ENCODE measurements at regions not wholly inside any gene's neighbourhood (a gene's known extent, or its start where the extent isn't known, plus 50 kb on each side); places are given as distances from the start of the nearest gene placed in this dataset.

- TF ChIP-seq CTCF (IDR thresholded peaks at IDR 0.05; ENCODE audit: control extremely low read depth, extremely low read depth) = no peak
- 85 to 89% methylated on average over 4 of the region's 4 CpGs for WGBS, 2 donors
- Histone ChIP-seq H3K27ac (ENCODE audit: low read depth in 1 of 2, low read length in 1 of 2) (no peak overlapping the region), H3K9me3 (ENCODE audit: control insufficient read depth in 4 of 4, insufficient read depth in 3 of 4, low read length in 3 of 4) (no peaks in the 10 kb centered on the region), H3K36me3 (ENCODE audit: control insufficient read depth in 4 of 4, insufficient read depth in 4 of 4, low read length in 4 of 4) (no peaks in the 10 kb centered on the region), H3K4me3 (no peak overlapping the region), H3K9ac (ENCODE audit: insufficient read depth in 1 of 2, low read length in 2 of 2) (no peak overlapping the region), H3K4me1 (ENCODE audit: control insufficient read depth in 5 of 5, insufficient read depth in 5 of 5, low read length in 5 of 5) (peaks cover 0 to 5% (median 0%) of the 10 kb centered on the region in 5 donors), H3K27me3 (ENCODE audit: control insufficient read depth in 3 of 3, insufficient read depth in 3 of 3, low read length in 2 of 3) (no peaks in the 10 kb centered on the region)
- DNase-seq (no peak), ATAC-seq (ENCODE audit: insufficient read depth, low FRiP score) (no peak)
Measured at GRCh38 chr11:11046781-11047180, 188.9 kb upstream of the ZBED5 start.

- Histone ChIP-seq H3K36me3 (ENCODE audit: control insufficient read depth in 4 of 4, insufficient read depth in 4 of 4, low read length in 4 of 4) (no peaks in the 10 kb centered on the region), H3K9ac (ENCODE audit: insufficient read depth in 1 of 2, low read length in 2 of 2) (no peak overlapping the region), H3K4me3 (no peak overlapping the region), H3K27ac (ENCODE audit: low read depth in 1 of 2, low read length in 1 of 2) (no peak overlapping the region), H3K27me3 (ENCODE audit: control insufficient read depth in 3 of 3, insufficient read depth in 3 of 3, low read length in 2 of 3) (no peaks in the 10 kb centered on the region), H3K4me1 (ENCODE audit: control insufficient read depth in 5 of 5, insufficient read depth in 5 of 5, low read length in 5 of 5) (peaks cover 0 to 7% (median 0%) of the 10 kb centered on the region in 5 donors), H3K9me3 (ENCODE audit: control insufficient read depth in 4 of 4, insufficient read depth in 3 of 4, low read length in 3 of 4) (no peaks in the 10 kb centered on the region)
- no peak for ATAC-seq (ENCODE audit: insufficient read depth, low FRiP score)
- WGBS, 2 donors = 89 to 97% methylated on average over 6 of the region's 6 CpGs
- DNase-seq = no peak
- no peak for TF ChIP-seq CTCF (IDR thresholded peaks at IDR 0.05; ENCODE audit: control extremely low read depth, extremely low read depth)
Measured at GRCh38 chr11:11045156-11045930, 187.5 kb upstream of the ZBED5 start.

GRCh38 chr11:11044137-11044855 is 186.4 kb upstream of the ZBED5 start:
- Histone ChIP-seq H3K4me3 (no peak overlapping the region), H3K27ac (ENCODE audit: low read depth in 1 of 2, low read length in 1 of 2) (no peak overlapping the region), H3K9ac (ENCODE audit: insufficient read depth in 1 of 2, low read length in 2 of 2) (no peak overlapping the region), H3K9me3 (ENCODE audit: control insufficient read depth in 4 of 4, insufficient read depth in 3 of 4, low read length in 3 of 4) (no peaks in the 10 kb centered on the region), H3K27me3 (ENCODE audit: control insufficient read depth in 3 of 3, insufficient read depth in 3 of 3, low read length in 2 of 3) (no peaks in the 10 kb centered on the region), H3K4me1 (ENCODE audit: control insufficient read depth in 5 of 5, insufficient read depth in 5 of 5, low read length in 5 of 5) (peaks cover 0 to 7% (median 0%) of the 10 kb centered on the region in 5 donors), H3K36me3 (ENCODE audit: control insufficient read depth in 4 of 4, insufficient read depth in 4 of 4, low read length in 4 of 4) (no peaks in the 10 kb centered on the region)
- DNase-seq = no peak
- peak; percentile 39 for ATAC-seq (ENCODE audit: insufficient read depth, low FRiP score)
- no peak for TF ChIP-seq CTCF (IDR thresholded peaks at IDR 0.05; ENCODE audit: control extremely low read depth, extremely low read depth)
- 87 to 90% methylated on average over 9 of the region's 9 CpGs for WGBS, 2 donors

Measured in lung (tissue), 11 donors.